Heart left ventricle (tissue), 16 donors: ENCODE measurements at regions not wholly inside any gene's neighbourhood (a gene's known extent, or its start where the extent isn't known, plus 50 kb on each side); places are given as distances from the start of the nearest gene placed in this dataset.
"Not testable (repeated sequence)": the region's sequence is repeated elsewhere in the genome, so short reads cannot be mapped to it uniquely, and the experiment has no call there.

Source experiments
- ATAC-seq, 4 donors: fragments of 200-7000 bp; cut with Tn5 transposase; one replicate each; pipeline ENCODE4 v1.9.1; 2020 to 2022; ENCODE audit warnings: moderate library complexity in 4 of 4, mild to moderate bottlenecking in 3 of 4, moderate number of reproducible peaks in 1 of 4
- DNase-seq, 5 donors: peaks; one replicate each; pipeline ENCODE4 v3.0.0-alpha.2; 2020
- H3K27ac ChIP-seq, 12 donors: fragments of 200-600 bp; sonication (generic) in 4 of 12; one replicate each; pipeline versions ENCODE4 v1.5.0 to v1.8.0; 2016 to 2022; ENCODE audit warnings: mild to moderate bottlenecking in 2 of 12
- H3K27me3 ChIP-seq, 9 donors: fragments of 200-600 bp; sonication (generic) in 2 of 9; one replicate each; pipeline versions ENCODE4 v1.5.1 to v1.8.0; 2016 to 2022; ENCODE audit warnings: mild to moderate bottlenecking in 3 of 9
- H3K36me3 ChIP-seq, 9 donors: fragments of 200-600 bp; sonication (generic) in 2 of 9; one replicate each; pipeline versions ENCODE4 v1.5.0 to v1.8.0; 2018 to 2022; ENCODE audit warnings: mild to moderate bottlenecking in 2 of 9
- H3K4me1 ChIP-seq, 12 donors: fragments of 200-600 bp; sonication (generic) in 4 of 12; one replicate each; pipeline versions ENCODE4 v1.5.0 to v1.8.0; 2016 to 2022; ENCODE audit warnings: mild to moderate bottlenecking in 3 of 12
- H3K4me3 ChIP-seq, 12 donors: fragments of 200-600 bp; sonication (generic) in 4 of 12; one replicate each; pipeline versions ENCODE4 v1.5.0 to v1.8.0; 2017 to 2022; ENCODE audit warnings: mild to moderate bottlenecking in 9 of 12, moderate library complexity in 4 of 12
- H3K9me3 ChIP-seq, 12 donors: fragments of 200-600 bp; sonication (generic) in 4 of 12; one replicate each; pipeline versions ENCODE4 v1.5.0 to v1.8.0; 2016 to 2022; ENCODE audit warnings: mild to moderate bottlenecking in 1 of 12
- CTCF ChIP-seq, 12 donors: fragments of 200-600 bp; sonication (generic) in 4 of 12; IDR thresholded peaks; one replicate each; pipeline versions ENCODE4 v1.5.0 to v1.8.0; 2018 to 2022; ENCODE audit warnings: antibody characterized with exemption in 12 of 12, mild to moderate bottlenecking in 5 of 12
- POLR2A ChIP-seq, 2 donors: fragments of 450-650 bp; IDR thresholded peaks; one replicate each; pipeline ENCODE4 v1.6.1; 2017; ENCODE audit warnings: antibody characterized with exemption in 2 of 2, mild to moderate bottlenecking in 2 of 2, moderate library complexity in 2 of 2
- WGBS, 4 donors: extraction: QIAGEN DNeasy Blood & Tissue Kit in 2 of 4; methylation state at CpG; one replicate each; pipeline versions ENCODE4 v1.1.5 to v1.1.7; 2013 to 2018; 5-methylcytosine and 5-hydroxymethylcytosine counted together
- intact Hi-C, 10 donors: fragments of 100-400 bp; cut with DNase I; formaldehyde crosslinking; loops; one replicate each; pipeline versions ENCODE4 v1.11.1 to v1.14.2; 2022
- donor health status: ischemic (EF 13 %, LVEDD 7.1; RV severe dilation, severe dysfunction).
- donor health status: healthy with polysubstance abuse.
- donor health status: DM: no; HTN: yes; CAD: no.
- donor health status: DM: no; HTN: no; CAD: no.
- donor health status: ischemic (EF 25% LVEDD 6.9; RV normal size, moderate dysfunction).
- donor health status: ischemic (EF 25% LVEDD 5.7; RV mildly dilated, moderate dysfunction).
- donor health status: healthy.
- donor health status: DM: yes; HTN: yes; CAD: no.
- donor health status: ischemic (EF 35%, LVEDD 5.7; RV mildly dilated, moderate dysfunction).
- donor health status: nonischemic (EF 11% LVEDD 7.7; RV severe dilation, severe dysfunction).
- donor health status: DM: yes; HTN: yes; CAD: no.
- donor health status: PGD.
- donor health status: ischemic (EF 29% LVEDD 5.4; RV normal size, mild dysfunction).
- donor health status: nonischemic (EF 23%, LVEDD 6.1; RV moderate dilation, normal function).

- WGBS, 4 donors, result 33 to 38% (median 34%) methylated on average over 5 of the region's 5 CpGs
- Histone ChIP-seq H3K27ac (no peak overlapping the region), H3K9me3 (no peaks in the 10 kb centered on the region), H3K27me3 (no peaks in the 10 kb centered on the region), H3K4me1 (no peaks in the 10 kb centered on the region), H3K36me3 (no peaks in the 10 kb centered on the region), H3K4me3 (no peak overlapping the region)
- intact Hi-C loops, result no loop called here
- no peak for DNase-seq
- no peak for ATAC-seq
- no peak for TF ChIP-seq CTCF (IDR thresholded peaks at IDR 0.05)
- no peak for TF ChIP-seq POLR2A (IDR thresholded peaks at IDR 0.05)
Observed at GRCh38 chr5:7269591-7270274, 126.2 kb upstream of the ADCY2 start.

DNA sequence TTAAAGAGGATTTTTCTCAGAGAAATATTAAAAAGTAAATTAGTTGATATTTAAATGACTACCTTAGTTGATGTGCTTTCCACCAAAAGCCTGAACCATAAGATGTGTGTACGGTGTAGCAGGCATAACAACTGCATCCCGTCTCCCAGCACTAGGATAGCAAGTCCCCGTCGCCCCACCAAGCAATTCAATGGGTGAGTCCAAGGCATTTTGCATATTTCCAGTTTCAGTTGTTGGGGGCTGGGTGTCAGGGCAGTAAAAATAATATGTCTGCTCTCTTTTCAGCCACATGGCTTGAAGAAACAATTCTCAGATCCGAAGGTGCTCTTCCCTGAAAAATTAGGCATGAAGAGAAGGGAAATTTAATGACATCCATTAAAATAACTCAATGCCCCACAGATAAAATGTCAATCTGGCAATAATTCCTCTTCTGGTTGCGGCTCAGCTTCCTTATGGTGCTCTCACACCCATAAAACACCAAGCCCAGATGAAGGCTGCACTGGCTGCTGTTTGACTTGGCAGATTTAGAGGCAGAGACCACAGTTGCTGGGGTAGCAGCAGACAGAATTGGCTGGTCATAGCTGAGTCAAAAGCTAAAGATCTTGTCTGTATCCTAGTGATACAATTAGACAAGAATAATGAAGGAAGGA lies 124.4 kb upstream of the ADCY2 start:
- ATAC-seq (no peak), DNase-seq (no peak)
- 68 to 71% (median 69%) methylated on average over 6 of the region's 6 CpGs for WGBS, 4 donors
- no peak overlapping the region for H3K4me3 ChIP-seq
- TF ChIP-seq CTCF (IDR thresholded peaks at IDR 0.05) (no peak), POLR2A (IDR thresholded peaks at IDR 0.05) (no peak)
- no peaks in the 10 kb centered on the region for H3K36me3 ChIP-seq
- intact Hi-C loops, result no loop called here
- no peaks in the 10 kb centered on the region for H3K27me3 ChIP-seq
- no peaks in the 10 kb centered on the region for H3K4me1 ChIP-seq
- no peak overlapping the region for H3K27ac ChIP-seq
- peaks cover 0 to 2% (median 0%) of the 10 kb centered on the region in 12 donors for H3K9me3 ChIP-seq

DNA sequence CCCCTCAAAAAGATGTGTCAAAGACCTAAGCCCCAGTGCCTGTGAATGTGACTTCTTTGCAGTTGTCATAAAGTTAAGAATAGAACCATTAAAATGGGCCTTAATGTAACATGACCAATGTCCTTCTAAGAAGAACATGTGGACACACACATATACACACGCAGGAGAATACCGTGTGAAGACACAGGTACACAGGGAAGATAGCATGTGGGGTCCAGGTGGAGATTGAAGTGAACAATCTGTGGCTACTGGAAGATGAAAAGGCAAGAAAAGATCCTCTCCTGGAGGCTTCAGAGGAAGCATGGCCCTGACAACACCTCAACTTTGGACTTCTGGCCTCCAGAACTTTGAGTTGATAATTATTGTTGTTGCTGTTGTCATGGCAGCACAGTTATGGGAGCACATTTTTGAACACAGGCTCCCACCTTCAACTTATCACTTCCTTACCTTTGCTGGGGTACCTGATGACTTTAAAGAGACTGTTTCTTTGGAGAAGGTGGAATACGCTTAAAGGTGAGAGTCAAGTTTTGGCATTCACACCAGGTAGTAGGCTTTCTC lies 123.5 kb upstream of the ADCY2 start:
- DNase-seq, result no peak
- H3K4me1 ChIP-seq, result no peaks in the 10 kb centered on the region
- 82 to 90% (median 88%) methylated on average over 3 of the region's 3 CpGs for WGBS, 4 donors
- intact Hi-C loops, result no loop called here
- no peak overlapping the region for H3K4me3 ChIP-seq
- H3K27ac ChIP-seq, result no peak overlapping the region
- peaks cover 0 to 4% (median 0%) of the 10 kb centered on the region in 12 donors for H3K9me3 ChIP-seq
- H3K27me3 ChIP-seq, result no peaks in the 10 kb centered on the region
- TF ChIP-seq CTCF (IDR thresholded peaks at IDR 0.05), result no peak
- no peak for TF ChIP-seq POLR2A (IDR thresholded peaks at IDR 0.05)
- no peak for ATAC-seq
- H3K36me3 ChIP-seq, result no peaks in the 10 kb centered on the region

- no peak overlapping the region for H3K27ac ChIP-seq
- no peak overlapping the region for H3K4me3 ChIP-seq
- no peak for DNase-seq
- intact Hi-C loops, result no loop called here
- WGBS, 4 donors, result 70 to 78% (median 75%) methylated on average over 6 of the region's 6 CpGs
- H3K4me1 ChIP-seq, result no peaks in the 10 kb centered on the region
- no peaks in the 10 kb centered on the region for H3K27me3 ChIP-seq
- no peak for ATAC-seq
- no peaks in the 10 kb centered on the region for H3K36me3 ChIP-seq
- TF ChIP-seq CTCF (IDR thresholded peaks at IDR 0.05) (no peak), POLR2A (IDR thresholded peaks at IDR 0.05) (no peak)
- H3K9me3 ChIP-seq, result peaks cover 0 to 4% (median 0%) of the 10 kb centered on the region in 12 donors
Observed at GRCh38 chr5:7274203-7274602, 121.7 kb upstream of the ADCY2 start.

DNA sequence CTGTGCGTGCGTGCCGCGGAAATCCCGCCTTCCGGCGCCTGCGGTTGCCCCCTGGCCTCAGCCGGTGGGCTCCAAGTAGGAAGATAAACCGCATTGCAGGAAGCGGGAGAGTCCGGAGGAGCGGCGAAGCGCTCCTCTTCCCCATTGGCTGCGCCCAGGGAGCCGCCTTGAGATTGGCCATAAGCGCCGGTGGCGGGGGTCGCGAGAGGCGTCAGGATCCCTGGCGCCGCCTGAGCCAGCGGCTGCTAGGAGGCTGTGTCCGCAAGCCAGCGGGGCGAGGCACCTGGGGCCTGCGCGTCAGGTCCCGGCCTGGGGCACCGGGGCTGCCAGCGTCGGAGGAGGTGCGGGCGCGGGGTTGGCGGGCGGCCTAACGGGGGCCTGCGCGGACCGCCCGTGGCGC lies 106.3 kb upstream of the ADCY2 start:
- H3K4me1 ChIP-seq, H3K36me3 ChIP-seq, DNase-seq, intact Hi-C loops, H3K27me3 ChIP-seq, H3K27ac ChIP-seq, H3K4me3 ChIP-seq, H3K9me3 ChIP-seq, ATAC-seq: not testable (repeated sequence)
- WGBS, 4 donors, result 84 to 91% (median 86%) methylated on average over 26 to 46 of the region's 46 CpGs

DNA sequence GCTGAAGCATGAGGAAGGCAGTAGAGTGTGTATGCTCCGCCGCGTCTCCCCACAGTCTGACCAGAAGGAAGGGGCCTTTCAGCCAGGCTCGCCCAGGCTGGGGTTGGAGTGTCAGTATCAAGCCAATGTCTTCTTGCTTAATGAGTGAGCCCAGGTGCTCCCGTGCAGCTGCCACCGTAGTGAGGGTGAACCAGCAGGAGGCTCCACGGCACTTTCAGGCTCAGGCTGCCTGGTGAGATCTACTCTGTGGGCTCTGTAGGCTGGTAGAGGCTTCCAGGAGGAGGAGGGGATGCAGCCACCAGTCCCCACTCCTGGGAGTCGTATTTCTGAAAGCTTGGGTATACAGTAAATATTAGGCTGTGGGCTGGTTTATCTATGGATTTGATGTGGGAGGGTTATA lies 98.1 kb upstream of the ADCY2 start:
- H3K9me3 ChIP-seq, H3K36me3 ChIP-seq, H3K27me3 ChIP-seq, H3K4me3 ChIP-seq, ATAC-seq, H3K4me1 ChIP-seq, intact Hi-C loops, H3K27ac ChIP-seq, DNase-seq: not testable (repeated sequence)
- WGBS, 4 donors, result 60 to 93% (median 91%) methylated on average over 3 to 7 of the region's 8 CpGs; no CpG with 5 or more reads in 1 of the 4 donors

- H3K27me3 ChIP-seq, intact Hi-C loops, H3K9me3 ChIP-seq, H3K4me1 ChIP-seq, H3K36me3 ChIP-seq, H3K27ac ChIP-seq, ATAC-seq, DNase-seq, H3K4me3 ChIP-seq: not testable (repeated sequence)
- 78 to 88% (median 85%) methylated on average over 10 of the region's 10 CpGs for WGBS, 4 donors
Observed at GRCh38 chr5:7299731-7300130, 96.2 kb upstream of the ADCY2 start.
